CD4-positive, alpha-beta T cell treated with Interleukin-6 for 4 hours (primary cell): ENCODE measurements at regions not wholly inside any gene's neighbourhood (a gene's known extent, or its start where the extent isn't known, plus 50 kb on each side); places are given as distances from the start of the nearest gene placed in this dataset.
"Not testable (repeated sequence)": the region's sequence is repeated elsewhere in the genome, so short reads cannot be mapped to it uniquely, and the experiment has no call there.

Experiments used
- DNase-seq: peaks from one replicate; pipeline ENCODE4 v3.0.0-alpha.2; 2020; ENCODE audit warnings: mixed read lengths

GRCh38 chr14:84298663-84299195 is 1231.2 kb upstream of the FLRT2 start:
- DNase-seq, result no peak

GRCh38 chr14:84303140-84303539 is 1226.8 kb upstream of the FLRT2 start:
- DNase-seq, result no peak

GRCh38 chr14:84312551-84312950 is 1217.4 kb upstream of the FLRT2 start:
- DNase-seq, result no peak

GRCh38 chr14:84323450-84323849 is 1206.5 kb upstream of the FLRT2 start:
- DNase-seq, result no peak

DNA sequence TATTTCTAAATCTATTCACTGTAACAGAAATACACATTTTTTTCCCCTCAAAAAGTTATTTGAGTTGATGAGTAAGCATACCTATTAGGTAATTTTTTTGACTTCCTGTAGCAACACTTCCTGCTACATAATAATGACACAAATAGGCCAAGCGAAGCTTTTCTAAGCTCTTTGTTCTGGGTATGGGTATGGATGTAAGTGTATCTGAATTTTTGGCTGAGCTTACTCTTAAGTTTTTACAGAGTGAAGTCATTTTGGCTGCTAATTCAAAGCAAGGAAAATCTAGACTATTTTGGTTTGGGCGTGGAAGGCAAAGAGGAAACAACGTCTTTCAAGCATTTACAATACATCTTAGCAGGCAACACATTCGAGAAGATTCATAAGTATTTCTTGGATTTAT is 1206.0 kb upstream of the FLRT2 start:
- no peak for DNase-seq

- no peak for DNase-seq
Measured at GRCh38 chr14:84336433-84336832, 1193.5 kb upstream of the FLRT2 start.

GRCh38 chr14:84340938-84341337 is 1189.0 kb upstream of the FLRT2 start:
- DNase-seq, result no peak

- not testable (repeated sequence) for DNase-seq
Measured at GRCh38 chr14:84341867-84342266, 1188.1 kb upstream of the FLRT2 start.

- no peak for DNase-seq
Measured at GRCh38 chr14:84343656-84344055, 1186.3 kb upstream of the FLRT2 start.

GRCh38 chr14:84351646-84352045 is 1178.3 kb upstream of the FLRT2 start:
- no peak for DNase-seq

DNA sequence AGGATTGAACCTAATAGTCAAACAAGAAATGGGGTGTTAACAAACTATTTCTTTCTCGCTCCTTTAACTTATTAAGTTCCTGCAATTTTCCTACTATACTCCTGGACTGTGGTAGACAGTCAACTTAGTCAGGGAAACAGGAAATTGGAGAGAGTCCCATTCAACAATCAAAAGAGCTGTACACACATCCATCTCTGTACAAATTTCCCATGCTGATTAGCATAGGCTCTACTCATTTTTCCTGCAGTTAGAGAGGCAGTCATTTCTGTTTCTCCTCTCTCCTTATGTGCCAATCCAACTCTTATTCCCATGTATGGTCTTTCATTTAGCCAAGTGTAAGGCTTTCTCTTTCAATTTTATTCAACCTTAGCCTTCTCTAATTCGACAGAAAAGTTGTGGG is 1168.5 kb upstream of the FLRT2 start:
- DNase-seq, result no peak

GRCh38 chr14:84375235-84375634 is 1154.7 kb upstream of the FLRT2 start:
- no peak for DNase-seq

DNA sequence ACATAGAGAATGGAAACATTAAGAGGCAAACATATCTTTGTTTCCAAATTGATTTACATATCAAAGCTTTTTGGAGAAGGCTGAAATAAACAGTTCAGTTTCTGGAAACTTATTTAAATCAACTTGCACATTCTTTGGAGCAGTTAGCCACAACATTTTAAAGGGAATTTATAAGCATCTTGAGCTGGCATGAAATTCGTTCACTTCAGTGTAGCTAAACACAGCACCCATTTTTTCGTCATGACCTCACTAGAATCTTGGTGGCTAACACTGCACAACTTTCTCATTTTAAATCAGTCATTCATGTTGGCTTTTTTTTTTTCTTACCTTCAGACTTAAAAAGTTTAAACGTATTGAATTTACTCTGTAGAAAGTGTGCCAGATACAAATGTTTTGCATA is 1139.9 kb upstream of the FLRT2 start:
- no peak for DNase-seq

GRCh38 chr14:84397631-84398030 is 1132.3 kb upstream of the FLRT2 start:
- no peak for DNase-seq

- no peak for DNase-seq
Measured at GRCh38 chr14:84399296-84399910, 1130.5 kb upstream of the FLRT2 start.

DNA sequence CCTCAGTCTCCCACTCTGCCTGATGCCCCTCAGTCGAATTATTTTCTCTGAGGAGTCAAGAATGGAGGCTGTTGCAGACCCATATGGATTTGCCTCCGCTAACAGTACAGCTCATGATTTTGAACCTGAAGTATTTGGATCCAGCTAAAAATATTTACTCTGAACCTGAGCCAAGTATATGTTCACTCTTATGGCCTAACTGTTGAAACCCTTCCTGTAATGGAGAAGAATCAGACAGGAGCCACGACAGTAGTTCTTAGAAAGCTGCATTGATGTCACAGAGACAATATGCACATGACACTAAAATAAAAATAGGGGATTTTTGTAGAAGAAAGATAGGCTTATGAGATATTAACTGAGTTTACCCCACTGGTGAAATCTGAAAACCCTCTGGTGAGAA is 1128.3 kb upstream of the FLRT2 start:
- DNase-seq, result no peak

DNA sequence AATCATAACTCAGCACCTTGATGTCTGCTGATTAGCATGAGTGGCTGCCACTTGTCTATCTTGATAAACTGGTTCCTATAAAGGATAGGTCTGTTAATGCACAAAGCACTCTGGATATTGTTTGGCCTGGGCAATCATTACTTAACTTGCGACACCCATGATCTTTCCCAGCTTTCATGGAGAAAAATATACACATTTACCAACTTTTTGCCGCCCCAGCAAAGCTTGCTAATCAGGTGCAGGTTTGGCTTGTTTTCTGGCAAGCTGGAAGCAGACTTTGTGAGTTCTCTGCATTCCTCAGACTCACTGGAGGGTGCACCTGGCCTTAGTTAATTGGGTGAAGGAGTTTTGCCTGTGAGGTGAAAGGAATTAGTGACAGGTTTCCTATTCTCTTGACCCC is 1126.4 kb upstream of the FLRT2 start:
- no peak for DNase-seq

GRCh38 chr14:84404246-84404645 is 1125.7 kb upstream of the FLRT2 start:
- DNase-seq, result no peak

GRCh38 chr14:84409435-84409834 is 1120.5 kb upstream of the FLRT2 start:
- no peak for DNase-seq

DNA sequence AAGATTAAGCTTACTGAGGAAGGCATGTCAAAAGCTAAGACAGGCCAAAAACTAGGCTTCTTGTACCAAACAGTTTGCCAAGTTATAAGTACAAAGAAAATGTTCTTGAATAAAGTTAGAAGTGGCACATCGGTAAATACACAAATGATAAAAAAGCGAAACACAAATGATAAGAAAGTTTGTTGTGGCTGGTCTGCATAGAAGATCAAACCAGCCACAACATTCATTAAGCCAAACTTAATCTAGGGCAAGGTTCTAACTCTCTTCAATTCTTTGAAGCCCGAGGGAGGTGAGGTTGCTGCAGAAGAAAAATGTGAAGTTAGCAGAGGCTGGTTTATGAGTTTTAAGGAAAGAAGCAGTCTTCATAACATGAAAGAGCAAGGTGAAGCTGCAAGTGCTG is 1119.6 kb upstream of the FLRT2 start:
- DNase-seq, result no peak

DNA sequence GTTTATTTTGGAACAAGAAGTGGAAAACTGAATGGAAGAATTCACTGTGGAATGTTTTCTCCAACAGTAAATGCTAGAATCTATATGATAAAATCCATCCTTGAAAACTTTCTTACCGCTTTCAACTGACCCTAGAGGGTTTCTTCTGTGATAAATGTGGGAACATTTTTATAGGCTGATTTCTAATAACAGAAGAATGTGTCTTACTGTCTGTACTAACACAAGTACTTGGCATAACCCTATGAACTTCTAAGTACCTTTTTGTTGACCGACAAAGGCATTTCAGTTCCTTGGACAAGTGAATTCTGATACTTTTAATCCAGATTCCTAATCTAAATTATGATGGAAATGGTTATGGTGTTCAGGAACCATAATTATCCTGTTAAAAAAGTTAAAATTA is 1109.7 kb upstream of the FLRT2 start:
- DNase-seq, result no peak

DNA sequence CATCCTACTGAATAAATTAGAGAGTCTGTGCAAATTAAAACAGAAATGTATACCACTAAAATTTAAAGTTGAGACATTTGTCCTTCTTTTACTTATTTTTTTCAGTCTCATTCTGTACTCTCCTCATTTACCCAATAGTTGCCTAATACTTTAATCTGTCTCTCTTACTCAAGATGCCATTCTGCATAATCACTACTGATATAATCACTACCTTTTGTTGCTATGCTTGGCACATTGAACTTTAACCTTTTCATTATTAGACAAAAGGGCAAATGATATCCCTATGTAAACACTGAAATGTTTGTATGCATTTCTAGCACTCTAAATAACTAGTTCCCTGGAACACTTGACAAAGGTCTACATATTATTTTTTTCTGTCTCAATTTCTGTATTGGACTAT is 1108.3 kb upstream of the FLRT2 start:
- DNase-seq, result no peak

DNA sequence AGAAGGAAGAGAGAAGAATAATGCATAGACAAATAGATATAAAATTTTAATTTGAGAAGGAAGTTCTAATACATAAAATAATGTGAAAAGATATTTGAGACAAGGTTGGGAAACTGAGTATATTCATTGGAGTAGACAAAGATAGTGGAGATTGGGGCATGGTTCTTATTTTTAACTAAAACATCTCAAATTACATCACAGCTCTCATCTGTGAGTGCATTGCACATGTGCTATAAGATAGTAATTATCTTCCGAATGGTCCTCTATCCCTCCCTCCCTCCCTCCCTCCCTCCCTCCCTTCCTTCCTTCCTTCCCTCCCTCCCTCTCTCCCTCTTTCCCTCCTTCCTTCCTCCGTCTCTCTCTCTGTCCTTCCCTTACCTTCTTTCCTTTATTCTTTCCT is 1104.0 kb upstream of the FLRT2 start:
- DNase-seq, result no peak

GRCh38 chr14:84432676-84433075 is 1097.3 kb upstream of the FLRT2 start:
- DNase-seq, result no peak

GRCh38 chr14:84433961-84434360 is 1096.0 kb upstream of the FLRT2 start:
- DNase-seq, result no peak
